ENCODE measurements at regions not wholly inside any gene's neighbourhood (a gene's known extent, or its start where the extent isn't known, plus 50 kb on each side); places are given as distances from the start of the nearest gene placed in this dataset.

DNA sequence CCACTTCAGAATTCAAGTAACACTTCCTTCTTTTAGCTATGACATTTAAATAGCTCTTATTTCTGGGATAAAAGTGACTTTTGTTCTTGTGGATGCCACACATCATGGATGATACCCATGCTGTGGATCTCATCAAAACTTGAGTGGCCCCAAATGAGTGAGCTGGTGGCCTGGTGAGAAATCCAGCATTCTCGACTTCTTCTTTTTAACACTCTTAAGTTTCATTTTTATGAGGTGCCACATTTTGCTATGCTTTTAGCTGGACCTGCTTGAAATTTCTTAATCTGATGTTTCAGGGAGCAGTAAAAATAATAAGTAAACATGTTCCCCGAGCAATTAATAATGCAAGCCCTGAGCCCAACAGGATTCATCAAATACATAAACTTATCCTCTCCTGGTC is 384.8 kb upstream of the MEF2C start:
- H3K4me2 ChIP-seq: no peak overlapping the region
- H3K9me3 ChIP-seq (ENCODE audit: low read depth): no peaks in the 10 kb centered on the region
- H3K4me3 ChIP-seq: no peak overlapping the region
- H3K27me3 ChIP-seq: no peaks in the 10 kb centered on the region
- H3K4me1 ChIP-seq (ENCODE audit: insufficient read depth): no peaks in the 10 kb centered on the region
- TF ChIP-seq, protein P1, sequence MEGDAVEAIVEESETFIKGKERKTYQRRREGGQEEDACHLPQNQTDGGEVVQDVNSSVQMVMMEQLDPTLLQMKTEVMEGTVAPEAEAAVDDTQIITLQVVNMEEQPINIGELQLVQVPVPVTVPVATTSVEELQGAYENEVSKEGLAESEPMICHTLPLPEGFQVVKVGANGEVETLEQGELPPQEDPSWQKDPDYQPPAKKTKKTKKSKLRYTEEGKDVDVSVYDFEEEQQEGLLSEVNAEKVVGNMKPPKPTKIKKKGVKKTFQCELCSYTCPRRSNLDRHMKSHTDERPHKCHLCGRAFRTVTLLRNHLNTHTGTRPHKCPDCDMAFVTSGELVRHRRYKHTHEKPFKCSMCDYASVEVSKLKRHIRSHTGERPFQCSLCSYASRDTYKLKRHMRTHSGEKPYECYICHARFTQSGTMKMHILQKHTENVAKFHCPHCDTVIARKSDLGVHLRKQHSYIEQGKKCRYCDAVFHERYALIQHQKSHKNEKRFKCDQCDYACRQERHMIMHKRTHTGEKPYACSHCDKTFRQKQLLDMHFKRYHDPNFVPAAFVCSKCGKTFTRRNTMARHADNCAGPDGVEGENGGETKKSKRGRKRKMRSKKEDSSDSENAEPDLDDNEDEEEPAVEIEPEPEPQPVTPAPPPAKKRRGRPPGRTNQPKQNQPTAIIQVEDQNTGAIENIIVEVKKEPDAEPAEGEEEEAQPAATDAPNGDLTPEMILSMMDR (IDR thresholded peaks at IDR 0.05; ENCODE audit: poor library complexity): no peak
- TF ChIP-seq EZH2 (IDR thresholded peaks at IDR 0.05; ENCODE audit: borderline replicate concordance): no peak
- no peak for TF ChIP-seq EZH2phosphoT487 (IDR thresholded peaks at IDR 0.05; ENCODE audit: low read depth, severe bottlenecking, unreplicated experiment)
- no peaks in the 10 kb centered on the region for H3K36me3 ChIP-seq (replicated peaks; ENCODE audit: insufficient read depth, low read depth)
- WGBS (ENCODE audit: low lambda C conversion rate, missing lambda C conversion rate): 64% methylated on average over 2 of the region's 2 CpGs
- H2AFZ ChIP-seq: no peak overlapping the region
- H3K79me2 ChIP-seq: no peaks in the 10 kb centered on the region
- H3K27ac ChIP-seq: no peak overlapping the region
- H4K20me1 ChIP-seq (ENCODE audit: insufficient read depth, poor library complexity, severe bottlenecking): no peaks in the 10 kb centered on the region
- H3K9me2 ChIP-seq (replicated peaks; ENCODE audit: insufficient read depth): no peaks in the 10 kb centered on the region
- DNase-seq (ENCODE audit: low spot score): no peak

DNA sequence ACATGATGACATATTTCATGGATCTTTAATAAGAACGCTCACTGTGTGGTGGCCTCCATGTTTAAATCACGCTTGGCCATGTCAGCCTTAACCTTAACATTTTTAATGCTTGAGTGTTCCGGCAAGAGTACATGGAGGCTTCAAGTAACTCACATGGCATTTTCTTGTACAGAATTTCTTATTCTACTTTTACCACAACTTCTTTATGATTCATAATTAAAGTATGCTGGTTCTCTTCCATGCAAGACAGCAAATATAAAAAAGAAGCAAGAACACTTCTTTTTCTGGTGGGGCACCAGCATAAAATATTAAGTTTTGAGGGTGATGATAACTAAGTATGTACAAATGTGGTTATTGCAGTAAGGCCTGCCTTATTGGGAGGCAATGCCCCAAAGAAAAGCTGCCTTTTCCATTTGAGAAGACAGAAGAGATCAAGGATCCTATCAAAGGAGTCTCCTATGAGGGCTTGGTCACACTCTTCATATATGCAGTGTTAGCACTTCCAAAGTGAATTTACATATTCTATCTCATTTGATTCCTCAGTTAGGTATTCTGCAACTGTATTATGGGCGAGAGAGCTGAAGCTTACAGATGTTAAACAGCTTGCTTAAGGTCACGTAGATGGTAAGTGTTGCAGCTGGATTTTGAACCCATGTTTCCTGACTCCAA is 382.7 kb upstream of the MEF2C start:
- H3K36me3 ChIP-seq (replicated peaks; ENCODE audit: insufficient read depth, low read depth): no peaks in the 10 kb centered on the region
- no peak for TF ChIP-seq EZH2phosphoT487 (IDR thresholded peaks at IDR 0.05; ENCODE audit: low read depth, severe bottlenecking, unreplicated experiment)
- no peak for TF ChIP-seq EZH2 (IDR thresholded peaks at IDR 0.05; ENCODE audit: borderline replicate concordance)
- TF ChIP-seq, protein P1 (IDR thresholded peaks at IDR 0.05; ENCODE audit: poor library complexity): no peak
- no peak overlapping the region for H3K27ac ChIP-seq
- H3K4me2 ChIP-seq: no peak overlapping the region
- no peaks in the 10 kb centered on the region for H3K79me2 ChIP-seq
- no peaks in the 10 kb centered on the region for H3K4me1 ChIP-seq (ENCODE audit: insufficient read depth)
- no peaks in the 10 kb centered on the region for H3K9me3 ChIP-seq (ENCODE audit: low read depth)
- no peaks in the 10 kb centered on the region for H3K27me3 ChIP-seq
- H4K20me1 ChIP-seq (ENCODE audit: insufficient read depth, poor library complexity, severe bottlenecking): no peaks in the 10 kb centered on the region
- no peak for DNase-seq (ENCODE audit: low spot score)
- H3K4me3 ChIP-seq: no peak overlapping the region
- WGBS (ENCODE audit: low lambda C conversion rate, missing lambda C conversion rate): 91% methylated on average over 5 of the region's 5 CpGs
- no peak overlapping the region for H2AFZ ChIP-seq
- no peaks in the 10 kb centered on the region for H3K9me2 ChIP-seq (replicated peaks; ENCODE audit: insufficient read depth)

DNA sequence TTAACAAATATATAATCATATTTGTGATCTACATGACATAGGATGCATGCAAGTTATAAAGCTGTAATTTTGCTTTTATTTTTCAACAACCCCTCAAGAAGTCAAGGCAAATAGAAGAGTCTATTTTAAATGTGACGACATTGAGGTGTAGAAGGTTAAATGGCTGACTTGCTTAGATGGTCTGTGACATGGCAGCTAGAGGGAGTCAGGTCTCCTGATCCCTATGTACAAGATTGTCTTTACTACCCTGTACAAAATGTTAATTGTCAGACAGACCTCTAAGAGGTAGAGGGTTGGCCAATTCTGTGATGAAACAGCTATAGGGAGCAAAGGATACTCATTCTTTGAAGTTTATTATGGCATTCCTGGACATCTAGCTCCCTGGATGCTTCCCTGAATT is 380.9 kb upstream of the MEF2C start:
- DNase-seq (ENCODE audit: low spot score): no peak
- TF ChIP-seq, protein P1 (IDR thresholded peaks at IDR 0.05; ENCODE audit: poor library complexity): no peak
- no peak for TF ChIP-seq EZH2phosphoT487 (IDR thresholded peaks at IDR 0.05; ENCODE audit: low read depth, severe bottlenecking, unreplicated experiment)
- Histone ChIP-seq H3K9me3 (ENCODE audit: low read depth) (no peaks in the 10 kb centered on the region), H2AFZ (no peak overlapping the region), H4K20me1 (ENCODE audit: insufficient read depth, poor library complexity, severe bottlenecking) (no peaks in the 10 kb centered on the region), H3K9me2 (replicated peaks; ENCODE audit: insufficient read depth) (no peaks in the 10 kb centered on the region), H3K27ac (no peak overlapping the region), H3K4me3 (no peak overlapping the region), H3K79me2 (no peaks in the 10 kb centered on the region), H3K4me2 (no peak overlapping the region), H3K4me1 (ENCODE audit: insufficient read depth) (no peaks in the 10 kb centered on the region), H3K27me3 (no peaks in the 10 kb centered on the region), H3K36me3 (replicated peaks; ENCODE audit: insufficient read depth, low read depth) (no peaks in the 10 kb centered on the region)
- WGBS (ENCODE audit: low lambda C conversion rate, missing lambda C conversion rate): 100% methylated on average over 1 of the region's 1 CpG
